Lung microvascular endothelial cell (primary cell): ENCODE measurements at regions not wholly inside any gene's neighbourhood (a gene's known extent, or its start where the extent isn't known, plus 50 kb on each side); places are given as distances from the start of the nearest gene placed in this dataset.
"Not testable (repeated sequence)": the region's sequence is repeated elsewhere in the genome, so short reads cannot be mapped to it uniquely, and the experiment has no call there.

Experiments
- DNase-seq, 2 donors: peaks; one replicate each; pipeline versions ENCODE4 v3.0.0 to v3.0.0-alpha.2; 2010; ENCODE audit warnings: low read depth in 2 of 2

DNA sequence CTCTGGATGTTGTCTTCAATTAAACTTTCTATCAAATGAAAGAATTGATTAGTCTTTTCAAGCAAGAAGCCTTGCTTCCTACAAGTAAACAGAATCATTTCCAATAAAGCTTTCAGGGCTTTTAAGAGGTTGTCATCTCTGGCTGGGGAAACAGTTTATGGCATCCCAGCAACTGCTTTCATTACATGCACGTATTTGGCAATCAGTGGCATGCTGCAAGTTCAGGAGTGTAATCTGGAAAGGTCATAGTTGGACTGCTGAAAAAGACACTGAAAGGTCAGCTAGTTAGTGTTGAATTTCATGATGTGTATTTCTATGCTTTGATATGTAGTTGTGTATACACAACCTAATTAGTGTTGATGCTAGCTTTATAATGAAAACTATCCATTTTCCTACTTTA, 332.9 kb downstream of the DSC3 start:
- no peak for DNase-seq

DNA sequence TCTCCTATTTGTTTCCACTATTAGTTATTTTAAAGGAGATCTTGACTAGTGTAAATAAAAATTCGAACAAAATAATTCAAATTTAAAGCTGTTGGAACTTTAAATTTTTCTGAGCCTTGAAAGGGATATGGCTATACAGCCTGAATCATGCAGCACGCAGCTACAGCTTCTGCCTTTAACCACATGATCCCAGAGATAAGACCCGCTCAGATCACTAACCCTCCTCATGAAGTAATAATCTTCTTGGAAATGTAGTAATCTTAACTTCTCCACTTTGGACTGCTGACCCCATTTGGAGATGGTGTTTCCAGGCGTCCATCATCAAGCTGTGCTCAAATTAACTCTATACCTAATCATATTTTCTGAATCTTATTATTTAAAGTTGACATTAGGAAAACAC, 336.6 kb downstream of the DSC3 start:
- no peak for DNase-seq

DNA sequence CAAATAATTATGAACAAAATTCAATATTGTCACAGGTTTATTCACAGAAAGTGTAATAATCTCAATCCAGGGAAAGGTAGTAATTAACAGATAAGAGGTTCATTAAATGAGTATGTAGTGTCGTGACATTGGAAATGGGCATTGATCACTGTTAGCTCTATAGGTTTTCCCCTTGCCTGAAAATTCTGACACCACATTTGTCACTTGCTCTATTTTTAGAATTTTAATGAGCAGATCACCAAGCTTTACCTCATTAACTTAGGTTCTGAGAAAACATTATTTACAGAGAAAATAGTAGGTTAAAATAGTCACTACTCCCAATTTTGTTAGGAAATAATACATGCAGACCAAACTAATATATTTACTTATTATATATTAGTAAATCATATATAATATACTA, 344.0 kb downstream of the DSC3 start:
- DNase-seq = no peak

DNA sequence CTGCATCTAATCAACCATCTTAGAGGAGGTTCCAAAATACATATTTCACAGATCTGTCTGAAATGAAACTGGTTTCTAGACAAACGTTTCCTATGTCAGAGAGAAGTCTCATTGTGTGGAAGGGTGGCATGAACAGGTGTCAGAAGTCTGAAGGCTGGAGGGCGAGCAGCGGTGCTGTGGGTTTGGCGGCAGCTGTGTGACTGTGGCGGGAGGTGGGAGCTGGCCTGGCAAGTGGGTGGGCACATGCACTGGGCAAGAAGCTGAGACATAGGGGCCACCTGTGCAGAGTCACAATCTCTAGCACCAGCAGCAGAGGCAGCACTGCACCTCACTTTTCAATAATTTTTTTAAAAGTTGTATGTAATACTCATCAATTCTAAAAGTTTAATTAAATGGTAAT, 346.3 kb downstream of the DSC3 start:
- no peak for DNase-seq

DNA sequence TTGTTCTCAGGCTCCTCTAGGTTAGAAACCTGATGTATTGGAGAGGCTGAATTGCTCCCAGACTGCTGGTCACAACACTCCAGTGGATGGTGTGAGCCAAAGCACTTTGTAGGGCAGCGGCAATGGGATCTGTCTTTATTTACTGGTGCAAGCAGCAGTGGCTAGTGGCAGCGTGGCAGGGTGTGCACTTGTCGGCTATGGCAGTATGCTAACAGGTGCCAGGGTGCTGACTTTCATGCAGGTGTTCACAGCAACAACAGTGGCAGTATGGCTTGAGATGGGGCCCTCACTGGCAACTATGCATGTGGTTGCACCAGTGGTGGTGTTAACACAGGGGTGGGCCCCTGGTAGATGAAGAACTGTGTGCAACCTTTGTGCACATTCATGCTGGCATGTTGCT, 347.8 kb downstream of the DSC3 start:
- DNase-seq = no peak

DNA sequence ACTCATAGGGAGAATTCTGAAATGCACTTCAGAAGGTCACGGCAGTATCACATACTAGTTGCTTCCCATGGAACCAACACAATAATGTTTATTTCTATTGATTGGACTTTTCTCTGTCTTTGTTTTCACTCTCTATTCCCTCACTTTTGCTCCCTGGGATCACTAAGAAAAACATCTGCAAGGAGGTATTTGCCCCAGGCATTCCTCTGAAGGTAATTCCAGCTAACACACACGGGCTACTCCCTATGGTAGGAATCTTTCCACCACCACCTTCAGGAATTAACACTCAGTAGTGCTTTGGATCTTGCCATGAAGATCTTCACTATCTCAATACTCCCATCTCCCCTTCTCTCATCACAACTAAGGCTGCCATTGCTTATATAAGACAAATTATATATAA, 353.3 kb downstream of the DSC3 start:
- DNase-seq = no peak

DNA sequence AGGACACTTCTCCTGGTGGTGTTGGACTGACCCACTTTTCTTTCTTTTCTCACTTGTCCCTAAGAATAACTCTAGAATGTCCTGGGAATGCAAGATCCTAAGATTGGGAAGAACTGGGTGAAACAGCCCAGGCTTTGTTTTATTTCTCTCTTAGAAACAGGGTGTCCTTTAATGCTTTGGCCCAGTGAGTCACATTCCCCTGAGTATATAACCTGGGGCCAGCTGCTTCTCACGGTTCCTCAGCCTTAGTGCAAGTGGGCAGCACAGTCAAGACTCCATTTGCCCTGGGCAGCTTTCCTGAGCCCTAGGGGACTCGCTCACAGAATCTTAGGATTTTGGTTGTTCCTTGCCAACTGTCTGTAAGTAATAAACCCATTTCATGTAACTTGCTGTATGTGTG, 355.0 kb downstream of the DSC3 start:
- DNase-seq = no peak

DNA sequence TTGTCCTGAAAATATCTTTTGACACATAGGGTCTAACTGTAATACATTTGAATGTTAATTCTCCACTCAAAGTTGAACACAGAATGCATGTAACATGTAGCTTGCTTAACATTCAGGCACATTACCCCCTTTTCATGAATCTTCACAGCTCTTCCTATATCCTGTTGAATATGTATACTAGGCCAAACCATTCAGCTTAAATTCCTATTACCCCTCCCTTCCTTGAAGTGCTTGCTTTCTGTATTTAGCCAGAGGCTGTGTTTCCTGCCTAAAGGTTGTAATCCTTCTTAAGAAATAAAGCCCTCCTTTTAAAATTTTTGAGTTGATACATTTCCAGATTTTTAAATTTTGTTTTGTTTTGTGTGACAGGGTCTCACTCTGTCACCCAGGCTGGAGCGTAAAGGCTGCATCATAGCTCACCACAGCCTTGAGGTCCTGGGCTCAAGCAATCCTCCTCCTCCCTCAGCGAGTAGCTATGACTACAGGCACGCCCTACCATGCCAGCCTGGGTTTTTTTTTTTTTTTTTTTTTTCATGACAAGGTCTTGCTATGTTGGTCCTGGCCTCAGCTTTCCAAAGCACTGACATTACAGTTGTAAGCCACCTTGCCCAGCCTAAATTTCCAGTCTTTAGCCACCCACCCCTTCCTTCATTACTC, 357.6 kb downstream of the DSC3 start:
- no peak for DNase-seq

DNA sequence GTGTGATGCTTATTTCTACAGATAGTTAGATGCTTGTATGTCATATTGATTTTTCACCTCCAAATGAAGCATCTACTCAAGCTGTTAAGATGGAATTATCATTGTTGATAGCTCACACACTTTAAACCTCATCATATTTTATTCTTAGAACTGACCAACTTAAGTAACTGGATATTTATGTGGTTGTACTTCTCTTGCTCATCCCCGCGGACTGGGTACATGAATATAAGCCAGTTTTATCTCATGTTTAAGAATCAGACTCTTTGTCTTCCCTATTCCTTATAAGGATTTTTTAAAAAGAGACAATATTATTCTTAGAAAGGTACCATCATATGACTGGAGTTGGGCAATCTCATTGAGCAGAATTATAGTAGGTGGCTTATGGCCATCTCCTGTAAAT, 358.7 kb downstream of the DSC3 start:
- no peak for DNase-seq

DNA sequence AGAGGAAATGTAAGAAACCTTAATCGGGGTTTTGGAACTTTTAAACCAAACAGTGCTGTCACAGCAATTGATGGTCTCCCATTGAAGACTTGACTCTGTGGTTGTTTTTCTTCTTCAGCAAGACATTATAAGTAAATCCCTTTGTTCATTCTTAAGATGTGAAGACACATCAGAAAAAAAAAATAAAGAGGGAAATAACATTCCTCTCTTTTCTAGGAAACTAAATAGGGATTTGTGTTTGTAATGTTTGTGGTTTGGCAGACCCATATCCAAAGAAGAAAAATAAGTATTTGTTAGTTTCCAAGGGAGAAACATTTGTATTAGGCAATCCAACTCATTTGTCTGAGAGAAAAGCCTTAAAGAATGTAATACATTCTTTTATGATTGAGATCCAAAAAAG, 359.9 kb downstream of the DSC3 start:
- DNase-seq = no peak

DNA sequence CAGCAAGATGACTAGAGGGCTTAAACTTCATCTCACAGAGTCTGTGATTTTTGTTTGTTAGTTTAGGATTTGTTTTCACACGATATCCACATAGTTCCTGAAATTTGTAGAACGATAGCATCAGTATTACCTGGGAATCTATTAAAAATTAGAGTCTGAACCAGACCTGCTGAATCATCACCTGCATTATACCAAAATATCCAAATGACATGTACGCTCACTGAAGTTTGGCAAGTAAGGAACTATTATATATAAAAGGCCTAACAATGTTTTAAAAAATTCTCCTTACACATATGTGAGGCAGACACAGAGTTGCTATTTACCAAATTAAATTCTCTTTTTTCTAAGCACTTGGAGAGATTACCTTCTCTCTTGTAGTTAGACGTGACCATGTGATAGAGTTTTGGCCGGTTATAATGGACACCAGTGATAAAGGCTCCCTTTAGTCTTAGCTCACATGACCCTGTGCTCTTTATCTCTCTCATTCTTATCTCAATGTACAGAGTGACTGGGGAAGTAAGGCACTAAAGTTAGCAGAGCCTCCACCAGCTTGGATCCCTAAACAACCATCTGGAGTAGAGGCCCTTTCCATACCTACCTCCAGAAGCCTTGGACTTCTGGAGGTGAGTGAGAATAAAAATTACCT, 363.1 kb downstream of the DSC3 start:
- DNase-seq = no peak

DNA sequence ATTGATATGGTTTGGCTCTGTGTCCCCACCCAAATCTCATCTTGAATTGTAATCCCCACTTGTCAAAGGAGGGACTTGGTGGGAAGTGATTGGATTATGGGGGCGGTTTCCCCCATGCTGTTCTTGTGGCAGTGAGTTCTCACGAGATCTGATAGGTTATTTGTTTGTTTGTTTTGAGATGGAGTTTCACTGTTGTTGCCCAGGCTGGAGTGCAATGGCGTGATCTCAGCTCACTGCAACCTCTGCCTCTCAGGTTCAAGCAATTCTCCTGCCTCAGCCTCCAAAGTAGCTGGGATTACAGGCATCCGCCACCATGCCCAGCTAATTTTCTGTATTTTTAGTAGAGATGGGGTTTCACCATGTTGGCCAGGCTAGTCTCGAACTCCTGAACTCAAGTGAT, 364.7 kb downstream of the DSC3 start:
- not testable (repeated sequence) for DNase-seq

DNA sequence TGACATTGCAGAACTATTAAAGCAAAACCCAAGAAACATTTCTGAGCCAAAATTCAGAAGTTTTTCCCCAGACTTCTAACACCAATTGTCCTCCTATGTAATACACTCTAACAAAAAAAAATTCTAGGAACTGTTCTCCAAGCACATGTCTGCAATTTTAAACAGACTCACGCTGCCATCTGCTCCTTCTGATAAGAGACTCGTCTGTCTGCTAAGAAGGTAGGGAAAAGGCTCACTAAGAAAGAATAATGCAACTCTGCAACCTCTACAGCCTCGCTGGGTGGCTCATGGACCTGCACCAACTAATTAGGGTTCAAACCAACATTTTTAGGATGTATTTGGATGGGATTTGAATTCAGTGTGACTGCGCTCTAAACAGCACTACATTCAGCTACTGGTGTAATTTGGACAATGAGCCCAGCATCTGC, 366.5 kb downstream of the DSC3 start:
- no peak for DNase-seq

DNA sequence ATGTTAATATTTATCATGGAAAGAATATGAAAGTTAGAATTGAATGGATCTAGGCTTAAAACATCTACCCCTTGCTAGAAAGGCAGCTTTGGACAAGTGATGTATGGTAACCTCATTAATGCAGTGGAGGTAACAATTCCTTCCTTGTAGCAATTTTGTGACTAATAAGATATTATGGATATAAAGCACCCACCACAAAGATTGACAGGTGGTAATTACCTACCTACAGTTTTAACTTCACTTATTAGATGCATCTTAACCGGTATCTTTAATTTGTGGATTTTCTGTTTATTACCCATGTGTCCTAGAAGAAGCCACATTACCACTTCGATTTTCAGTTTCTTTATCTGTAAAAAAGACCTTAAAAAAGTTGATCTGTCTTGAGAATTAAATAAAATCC, 367.0 kb downstream of the DSC3 start:
- no peak for DNase-seq

DNA sequence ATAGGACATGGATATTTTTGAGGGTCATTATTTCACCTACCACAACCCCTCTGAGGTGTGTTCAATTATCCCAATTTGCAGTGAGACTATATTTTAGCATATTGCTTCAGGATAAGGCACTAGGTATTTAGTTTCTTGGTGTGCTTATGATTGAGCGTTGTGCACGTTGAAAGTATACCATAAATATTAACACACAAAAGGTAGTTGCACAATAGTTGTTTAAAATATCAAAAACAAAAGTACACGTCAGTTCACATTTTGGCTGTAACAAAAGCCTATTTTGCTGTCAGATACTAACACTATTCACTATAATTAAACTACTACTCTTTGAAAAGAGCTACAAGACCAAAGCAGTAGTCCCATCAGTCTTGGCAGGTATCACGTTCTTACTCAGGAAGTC, 367.5 kb downstream of the DSC3 start:
- no peak for DNase-seq

DNA sequence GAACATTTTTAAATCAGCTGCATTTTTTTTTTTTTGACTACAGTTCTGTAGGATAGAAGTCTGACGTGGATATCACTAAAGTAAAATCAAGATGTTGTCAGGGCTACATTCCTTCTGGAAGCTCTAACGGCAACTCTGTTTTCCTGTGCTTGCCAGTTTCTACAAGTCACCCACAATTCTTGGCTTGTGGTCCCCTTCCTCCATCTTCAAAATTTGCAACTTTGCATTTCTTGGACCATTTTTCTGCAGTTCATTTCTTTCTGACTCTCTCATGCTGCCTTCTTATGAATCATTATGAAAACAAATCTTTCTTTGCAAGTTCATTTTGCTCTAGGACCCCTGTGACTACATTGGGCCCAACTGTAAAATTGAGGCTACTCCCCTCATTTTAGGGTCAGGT, 367.9 kb downstream of the DSC3 start:
- DNase-seq = no peak

DNA sequence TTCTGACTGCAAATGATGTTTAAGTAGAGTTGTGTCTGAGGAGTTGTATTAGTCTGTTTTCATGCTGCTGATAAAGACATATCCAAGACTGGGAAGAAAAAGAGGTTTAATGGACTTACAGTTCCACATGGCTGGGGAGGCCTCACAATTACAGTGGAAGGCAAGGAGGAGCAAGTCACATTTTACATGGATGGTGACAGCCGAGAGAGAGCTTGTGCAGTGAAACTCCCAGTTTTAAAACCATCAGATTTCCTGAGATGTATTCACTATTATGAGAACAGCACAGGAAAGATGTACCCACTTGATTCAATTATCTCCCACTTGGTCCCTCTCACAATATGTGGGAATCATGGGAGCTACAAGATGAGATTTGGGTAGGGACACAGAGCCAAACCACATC, 370.1 kb downstream of the DSC3 start:
- DNase-seq = not testable (repeated sequence)

DNA sequence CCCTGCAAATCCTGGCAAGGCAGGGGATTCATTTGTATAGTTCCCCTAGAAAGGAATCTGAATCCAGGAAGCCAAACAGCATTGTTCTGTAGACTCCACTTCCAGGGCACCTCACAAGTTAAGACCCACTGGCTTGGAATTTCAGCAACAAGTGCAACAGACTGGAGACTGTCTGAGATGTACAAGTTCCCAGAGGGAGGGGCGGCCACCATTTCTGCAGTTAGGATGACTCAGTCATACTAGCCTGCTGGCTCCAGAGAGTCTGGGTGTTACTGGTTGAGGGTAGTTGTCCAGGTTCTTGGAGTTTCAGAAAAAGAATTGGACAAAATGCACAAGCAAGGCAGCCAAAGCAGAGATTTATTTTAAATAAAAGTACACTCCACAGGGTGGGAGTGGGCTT, 384.2 kb downstream of the DSC3 start:
- no peak for DNase-seq

DNA sequence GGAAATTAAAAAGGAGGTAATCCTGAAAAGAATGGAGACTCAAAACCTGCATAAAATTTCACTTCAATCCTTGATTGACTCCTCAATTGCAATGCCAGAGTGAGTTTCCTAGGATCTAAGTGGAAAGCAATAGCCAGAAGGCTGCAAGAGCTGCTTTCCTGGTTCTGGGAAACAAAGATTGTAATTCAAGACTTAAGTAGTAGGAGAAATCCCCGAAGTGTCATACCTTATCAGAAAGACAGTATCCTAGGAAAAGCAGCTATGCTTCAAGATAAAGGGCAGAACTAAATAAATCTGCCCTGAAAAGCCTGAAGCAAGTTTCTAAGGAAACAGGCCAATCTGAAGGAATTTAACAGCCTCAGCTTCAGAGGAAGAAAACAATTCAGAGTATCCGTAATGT, 390.2 kb downstream of the DSC3 start:
- DNase-seq = no peak

DNA sequence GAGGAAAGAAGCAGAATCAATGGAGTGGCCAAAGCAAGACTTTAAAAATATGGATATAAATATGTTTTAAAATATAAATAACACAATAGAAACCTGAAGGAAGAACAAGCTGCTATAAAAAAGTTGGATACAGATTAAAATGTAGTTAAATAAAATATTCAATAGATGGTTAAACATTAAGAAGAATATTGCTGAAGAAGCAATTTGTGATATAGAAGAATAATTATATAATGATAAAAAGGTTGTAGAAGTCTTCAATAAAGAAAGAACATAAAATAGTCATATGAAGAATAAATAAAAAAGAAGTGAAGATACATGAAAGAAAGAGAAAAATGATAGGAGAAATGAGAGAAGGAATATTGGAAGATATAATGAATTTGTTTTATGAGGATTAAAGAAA, 392.0 kb downstream of the DSC3 start:
- DNase-seq = no peak

DNA sequence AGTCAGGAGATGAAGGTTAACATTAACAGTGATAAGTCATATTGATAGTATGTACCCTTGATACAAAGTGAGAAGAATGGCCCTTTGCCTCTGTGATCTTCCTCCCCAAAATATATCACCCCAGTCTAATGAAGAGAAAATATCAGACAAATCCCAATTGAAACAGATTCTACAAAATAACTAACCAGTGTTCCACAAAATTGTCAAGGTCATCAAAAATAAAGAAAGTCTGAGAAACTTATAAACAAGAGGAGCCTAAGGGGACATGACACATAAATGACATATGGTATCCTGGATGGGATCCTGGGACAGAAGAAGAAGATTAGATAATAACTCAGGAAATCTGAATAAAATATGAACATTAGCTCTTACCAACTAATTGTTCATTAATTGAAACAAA, 398.4 kb downstream of the DSC3 start:
- DNase-seq = no peak

DNA sequence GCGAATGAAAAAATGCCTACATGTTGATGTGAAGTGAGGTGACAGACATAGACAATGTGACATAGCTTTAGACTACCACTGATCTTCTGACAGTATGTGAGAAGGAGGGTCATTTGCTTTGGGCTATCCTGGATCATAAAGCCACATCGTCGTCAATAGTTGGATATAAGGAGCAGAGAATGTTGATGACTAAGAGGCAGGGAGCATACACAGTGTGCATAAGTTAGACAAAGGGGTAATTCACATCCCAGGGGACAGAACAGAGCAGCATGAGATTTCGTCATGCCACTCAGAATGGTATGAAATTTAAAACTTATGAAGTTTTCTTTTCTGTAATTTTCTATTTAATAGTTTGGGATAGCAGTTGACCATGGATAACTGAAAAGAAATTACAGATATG, 403.2 kb downstream of the DSC3 start:
- no peak for DNase-seq

DNA sequence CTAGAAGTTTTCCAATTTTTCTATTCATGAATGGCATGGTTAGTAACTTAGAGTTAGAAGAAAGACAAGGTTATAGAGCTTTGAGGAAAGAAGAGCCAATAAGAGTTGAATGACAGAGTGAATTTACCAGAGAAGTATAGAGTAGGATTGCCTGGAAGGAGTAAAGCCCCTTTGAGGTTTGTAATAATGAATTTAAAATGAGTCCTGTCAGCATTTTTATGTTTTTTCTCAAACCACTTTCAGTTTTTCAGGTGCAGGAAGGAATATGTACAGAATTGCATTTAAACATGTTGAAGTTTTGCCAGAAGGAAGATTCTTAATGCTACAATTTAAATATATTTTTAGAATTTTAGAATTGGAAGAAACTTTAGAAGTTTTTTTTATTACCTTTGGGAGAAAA, 408.3 kb downstream of the DSC3 start:
- no peak for DNase-seq
